DND-41 (cell line): ENCODE measurements at regions not wholly inside any gene's neighbourhood (a gene's known extent, or its start where the extent isn't known, plus 50 kb on each side); places are given as distances from the start of the nearest gene placed in this dataset.

Experiments
- ATAC-seq: fragments of 200-7000 bp; cut with Tn5 transposase; 3 replicates; pipeline ENCODE4 v1.9.1; 2021; ENCODE audit warnings: low read depth; ENCODE audit not compliant: insufficient read depth
- DNase-seq: peaks from one replicate; pipeline ENCODE4 v3.0.0-alpha.2; 2020
- H2AFZ ChIP-seq: 2 replicates; pipeline ENCODE4 v1.6.0; 2012; ENCODE audit warnings: low read depth, low read length
- H3K27ac ChIP-seq: 2 replicates; pipeline ENCODE4 v1.5.1; 2012; ENCODE audit warnings: low read length, inconsistent platforms
- H3K27me3 ChIP-seq: fragments of 200-600 bp; sonication (generic); 2 replicates; pipeline ENCODE4 v1.6.0; 2012; ENCODE audit warnings: low read length, mild to moderate bottlenecking, inconsistent platforms; ENCODE audit not compliant: insufficient read depth, poor library complexity
- H3K36me3 ChIP-seq: 2 replicates; pipeline ENCODE4 v1.5.1; 2012; ENCODE audit warnings: low read length, inconsistent platforms; ENCODE audit not compliant: insufficient read depth
- H3K4me1 ChIP-seq: 2 replicates; pipeline ENCODE4 v1.5.1; 2012; ENCODE audit warnings: mild to moderate bottlenecking, low read length; ENCODE audit not compliant: insufficient read depth
- H3K4me2 ChIP-seq: 2 replicates; pipeline ENCODE4 v1.6.0; 2012; ENCODE audit warnings: mild to moderate bottlenecking, moderate library complexity, low read length, inconsistent platforms; ENCODE audit not compliant: insufficient read depth
- H3K4me3 ChIP-seq, 2 experiments: fragments of 200-600 bp in 1 of 2; shearing (Covaris generic) in 1 of 2; 2 replicates each; pipeline ENCODE4 v1.5.1; 2012 to 2016; ENCODE audit warnings: inconsistent platforms in 2 of 2, low read length in 2 of 2, mild to moderate bottlenecking in 2 of 2, low read depth in 1 of 2, moderate library complexity in 1 of 2
- H3K79me2 ChIP-seq: 2 replicates; pipeline ENCODE4 v1.6.0; 2012; ENCODE audit warnings: low read length, inconsistent platforms; ENCODE audit not compliant: insufficient read depth
- H3K9ac ChIP-seq: 2 replicates; pipeline ENCODE4 v1.6.0; 2012; ENCODE audit warnings: low read depth, mild to moderate bottlenecking, inconsistent platforms, low read length, moderate library complexity
- H3K9me3 ChIP-seq: 2 replicates; pipeline ENCODE4 v1.5.1; 2012; ENCODE audit warnings: low read length, moderate library complexity, mild to moderate bottlenecking, inconsistent platforms; ENCODE audit not compliant: insufficient read depth, severe bottlenecking
- H4K20me1 ChIP-seq: 2 replicates; pipeline ENCODE4 v1.6.0; 2012; ENCODE audit warnings: low read length; ENCODE audit not compliant: insufficient read depth
- EZH2 ChIP-seq: IDR thresholded peaks from 3 replicates; pipeline ENCODE4 v1.6.1; 2012; ENCODE audit warnings: borderline replicate concordance, low read depth, mild to moderate bottlenecking, moderate library complexity, low read length, inconsistent platforms; ENCODE audit not compliant: severe bottlenecking
- TF ChIP-seq, protein P1 (sequence below): IDR thresholded peaks from 2 replicates; pipeline ENCODE4 v1.5.1; 2012; ENCODE audit warnings: borderline replicate concordance, low read length, moderate library complexity, mild to moderate bottlenecking; ENCODE audit not compliant: poor library complexity, severe bottlenecking; ENCODE audit errors: extremely low read depth

DNA sequence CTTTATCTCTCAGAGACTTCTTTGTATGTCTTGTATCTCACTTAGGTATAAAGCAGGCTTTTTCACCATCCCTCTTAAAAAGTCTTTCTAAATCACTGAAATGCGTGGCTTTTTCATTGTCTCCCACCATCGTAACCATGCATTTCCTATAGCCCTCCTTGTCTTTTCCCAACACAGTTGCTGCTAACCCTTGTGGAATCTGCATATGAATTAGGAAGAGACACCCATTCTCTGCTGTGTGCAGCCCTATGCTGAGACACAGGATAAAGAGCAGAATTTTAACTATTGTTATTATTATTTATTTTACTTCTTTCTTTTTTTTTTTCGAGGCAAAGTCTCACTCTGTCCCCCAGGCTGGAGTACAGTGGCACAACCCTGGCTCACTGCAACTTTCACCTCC, 804.3 kb upstream of the COBL start:
- Histone ChIP-seq H4K20me1 (no peaks in the 10 kb centered on the region), H3K4me2 (no peak overlapping the region), H3K4me3 (no peak overlapping the region), H2AFZ (no peak overlapping the region), H3K27ac (no peak overlapping the region), H3K79me2 (no peaks in the 10 kb centered on the region), H3K4me1 (no peaks in the 10 kb centered on the region), H3K9me3 (no peaks in the 10 kb centered on the region), H3K36me3 (no peaks in the 10 kb centered on the region), H3K9ac (no peak overlapping the region), H3K27me3 (no peaks in the 10 kb centered on the region)
- TF ChIP-seq EZH2: no peak
- DNase-seq (no peak), ATAC-seq (no peak)

DNA sequence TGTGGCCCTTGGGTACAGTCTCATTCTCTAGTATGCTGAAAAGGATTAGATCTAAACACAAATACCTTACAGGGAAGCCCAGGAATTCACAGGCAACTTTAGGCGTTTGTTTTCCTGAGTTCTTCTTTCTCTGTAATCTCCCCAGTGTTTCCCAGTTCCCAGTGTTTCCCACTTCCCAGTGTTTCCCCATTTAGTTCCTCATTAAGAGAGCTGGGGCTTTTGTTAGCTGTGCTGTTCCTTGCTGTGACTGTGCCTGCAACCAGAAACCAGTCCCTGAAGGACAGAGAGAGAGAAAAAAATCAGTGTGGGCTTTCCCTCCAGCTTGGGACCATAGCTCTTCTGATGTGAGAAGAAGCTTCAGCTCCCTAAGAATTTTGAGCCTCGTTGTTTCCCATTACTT, 802.9 kb upstream of the COBL start:
- H3K79me2 ChIP-seq: no peaks in the 10 kb centered on the region
- no peaks in the 10 kb centered on the region for H3K9me3 ChIP-seq
- no peak overlapping the region for H3K27ac ChIP-seq
- no peaks in the 10 kb centered on the region for H3K4me1 ChIP-seq
- no peak for TF ChIP-seq EZH2
- TF ChIP-seq, protein P1, sequence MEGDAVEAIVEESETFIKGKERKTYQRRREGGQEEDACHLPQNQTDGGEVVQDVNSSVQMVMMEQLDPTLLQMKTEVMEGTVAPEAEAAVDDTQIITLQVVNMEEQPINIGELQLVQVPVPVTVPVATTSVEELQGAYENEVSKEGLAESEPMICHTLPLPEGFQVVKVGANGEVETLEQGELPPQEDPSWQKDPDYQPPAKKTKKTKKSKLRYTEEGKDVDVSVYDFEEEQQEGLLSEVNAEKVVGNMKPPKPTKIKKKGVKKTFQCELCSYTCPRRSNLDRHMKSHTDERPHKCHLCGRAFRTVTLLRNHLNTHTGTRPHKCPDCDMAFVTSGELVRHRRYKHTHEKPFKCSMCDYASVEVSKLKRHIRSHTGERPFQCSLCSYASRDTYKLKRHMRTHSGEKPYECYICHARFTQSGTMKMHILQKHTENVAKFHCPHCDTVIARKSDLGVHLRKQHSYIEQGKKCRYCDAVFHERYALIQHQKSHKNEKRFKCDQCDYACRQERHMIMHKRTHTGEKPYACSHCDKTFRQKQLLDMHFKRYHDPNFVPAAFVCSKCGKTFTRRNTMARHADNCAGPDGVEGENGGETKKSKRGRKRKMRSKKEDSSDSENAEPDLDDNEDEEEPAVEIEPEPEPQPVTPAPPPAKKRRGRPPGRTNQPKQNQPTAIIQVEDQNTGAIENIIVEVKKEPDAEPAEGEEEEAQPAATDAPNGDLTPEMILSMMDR: no peak
- no peaks in the 10 kb centered on the region for H4K20me1 ChIP-seq
- DNase-seq (no peak), ATAC-seq (no peak)
- H3K36me3 ChIP-seq: no peaks in the 10 kb centered on the region
- H3K27me3 ChIP-seq: no peaks in the 10 kb centered on the region
- H3K4me2 ChIP-seq: no peak overlapping the region
- no peak overlapping the region for H2AFZ ChIP-seq
- no peak overlapping the region for H3K4me3 ChIP-seq
- H3K9ac ChIP-seq: no peak overlapping the region

DNA sequence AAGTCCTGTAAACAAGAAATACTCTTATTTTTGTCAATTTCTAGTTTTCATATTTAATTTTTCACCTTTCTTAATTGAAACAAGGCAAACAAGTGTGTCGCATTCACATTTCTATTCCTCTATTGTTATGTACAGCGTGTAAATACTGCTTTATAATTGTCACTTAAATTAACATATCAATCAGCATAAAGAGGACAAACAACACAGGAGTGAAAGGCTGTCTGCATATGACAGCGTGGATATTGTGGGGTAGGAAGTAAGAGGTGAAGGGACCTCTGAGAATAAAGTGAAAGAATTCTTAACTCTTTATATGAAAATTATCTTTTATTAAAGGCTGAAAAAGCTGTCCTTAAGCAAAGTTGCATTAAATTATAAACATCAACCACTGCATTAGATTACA, 797.9 kb upstream of the COBL start:
- H2AFZ ChIP-seq: no peak overlapping the region
- H3K4me2 ChIP-seq: no peak overlapping the region
- H3K9ac ChIP-seq: no peak overlapping the region
- H3K4me1 ChIP-seq: no peaks in the 10 kb centered on the region
- ATAC-seq: no peak
- H3K27me3 ChIP-seq: no peaks in the 10 kb centered on the region
- DNase-seq: no peak
- H3K9me3 ChIP-seq: no peaks in the 10 kb centered on the region
- H3K4me3 ChIP-seq: no peak overlapping the region
- H3K36me3 ChIP-seq: no peaks in the 10 kb centered on the region
- H3K27ac ChIP-seq: no peak overlapping the region
- H3K79me2 ChIP-seq: no peaks in the 10 kb centered on the region
- TF ChIP-seq, protein P1: no peak
- H4K20me1 ChIP-seq: no peaks in the 10 kb centered on the region

DNA sequence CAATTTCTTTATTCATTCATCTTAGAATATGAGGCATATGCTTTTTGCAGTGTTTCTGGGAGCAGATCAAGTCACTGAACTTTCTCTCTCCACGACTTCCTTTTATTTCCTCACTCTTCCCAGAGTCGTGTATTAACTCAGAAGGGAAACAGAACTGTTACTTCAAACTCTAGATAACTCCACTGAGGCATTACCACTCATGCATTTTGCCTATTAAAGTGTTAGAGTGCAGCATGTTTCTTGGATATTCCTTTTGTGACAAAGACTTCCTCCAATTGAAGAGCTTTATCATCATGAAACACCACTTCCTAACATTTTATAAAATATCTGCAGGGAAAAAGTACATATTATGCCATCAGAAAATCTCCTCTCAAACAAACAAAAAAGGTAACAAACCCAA, 797.4 kb upstream of the COBL start:
- Histone ChIP-seq H2AFZ (no peak overlapping the region), H3K27me3 (no peaks in the 10 kb centered on the region), H3K4me2 (no peak overlapping the region), H3K4me1 (no peaks in the 10 kb centered on the region), H3K27ac (no peak overlapping the region), H3K9me3 (no peaks in the 10 kb centered on the region), H3K36me3 (no peaks in the 10 kb centered on the region), H3K4me3 (no peak overlapping the region), H4K20me1 (no peaks in the 10 kb centered on the region), H3K79me2 (no peaks in the 10 kb centered on the region), H3K9ac (no peak overlapping the region)
- DNase-seq (no peak), ATAC-seq (no peak)
- TF ChIP-seq, protein P1: no peak
- TF ChIP-seq EZH2: no peak
